ENCODE measurements at regions not wholly inside any gene's neighbourhood (a gene's known extent, or its start where the extent isn't known, plus 50 kb on each side); places are given as distances from the start of the nearest gene placed in this dataset.
"Not testable (repeated sequence)": the region's sequence is repeated elsewhere in the genome, so short reads cannot be mapped to it uniquely, and the experiment has no call there.

- no peak overlapping the region for H3K4me3 ChIP-seq (ENCODE audit: low read depth, low read length)
- H3K79me2 ChIP-seq, result no peaks in the 10 kb centered on the region
- H3K27me3 ChIP-seq (ENCODE audit: control insufficient read depth, insufficient read depth, low read length), result no peaks in the 10 kb centered on the region
- no peaks in the 10 kb centered on the region for H3K4me1 ChIP-seq
- no peaks in the 10 kb centered on the region for H3K9me3 ChIP-seq (ENCODE audit: control insufficient read depth, low read length)
- H3K36me3 ChIP-seq (ENCODE audit: control insufficient read depth, insufficient read depth, low read length), result no peaks in the 10 kb centered on the region
- TF ChIP-seq CTCF (IDR thresholded peaks at IDR 0.05), result no peak
- no peak overlapping the region for H2AFZ ChIP-seq
- no peak overlapping the region for H3K4me2 ChIP-seq (ENCODE audit: low read length)
- no peak overlapping the region for H3K27ac ChIP-seq
- H3K9ac ChIP-seq, result no peak overlapping the region
These were observed 179.0 kb upstream of the KRR1 start for GRCh38 chr12:75690296-75690955.

GRCh38 chr12:75686233-75686632 is 174.8 kb upstream of the KRR1 start:
- not testable (repeated sequence) for H3K4me1 ChIP-seq; H3K9me3 ChIP-seq (ENCODE audit: control insufficient read depth, low read length); H3K36me3 ChIP-seq (ENCODE audit: control insufficient read depth, insufficient read depth, low read length); H3K4me2 ChIP-seq (ENCODE audit: low read length); H3K4me3 ChIP-seq (ENCODE audit: low read depth, low read length); H3K27ac ChIP-seq; H3K27me3 ChIP-seq (ENCODE audit: control insufficient read depth, insufficient read depth, low read length); H2AFZ ChIP-seq; H3K9ac ChIP-seq; H3K79me2 ChIP-seq

GRCh38 chr12:75685617-75686225 is 174.3 kb upstream of the KRR1 start:
- Histone ChIP-seq H3K36me3 (ENCODE audit: control insufficient read depth, insufficient read depth, low read length) (no peaks in the 10 kb centered on the region), H3K9me3 (ENCODE audit: control insufficient read depth, low read length) (no peaks in the 10 kb centered on the region), H3K4me3 (ENCODE audit: low read depth, low read length) (no peak overlapping the region), H3K4me2 (ENCODE audit: low read length) (no peak overlapping the region), H3K27ac (no peak overlapping the region), H3K4me1 (no peaks in the 10 kb centered on the region), H3K79me2 (no peaks in the 10 kb centered on the region), H2AFZ (no peak overlapping the region), H3K27me3 (ENCODE audit: control insufficient read depth, insufficient read depth, low read length) (no peaks in the 10 kb centered on the region), H3K9ac (no peak overlapping the region)
- TF ChIP-seq CTCF (IDR thresholded peaks at IDR 0.05), result no peak

GRCh38 chr12:75684678-75685616 is 173.5 kb upstream of the KRR1 start:
- H3K27me3 ChIP-seq (ENCODE audit: control insufficient read depth, insufficient read depth, low read length), result no peaks in the 10 kb centered on the region
- no peak overlapping the region for H3K4me2 ChIP-seq (ENCODE audit: low read length)
- H2AFZ ChIP-seq, result no peak overlapping the region
- no peaks in the 10 kb centered on the region for H3K36me3 ChIP-seq (ENCODE audit: control insufficient read depth, insufficient read depth, low read length)
- TF ChIP-seq CTCF (IDR thresholded peaks at IDR 0.05), result no peak
- H3K27ac ChIP-seq, result no peak overlapping the region
- no peaks in the 10 kb centered on the region for H3K9me3 ChIP-seq (ENCODE audit: control insufficient read depth, low read length)
- no peaks in the 10 kb centered on the region for H3K79me2 ChIP-seq
- H3K4me3 ChIP-seq (ENCODE audit: low read depth, low read length), result no peak overlapping the region
- H3K4me1 ChIP-seq, result no peaks in the 10 kb centered on the region
- H3K9ac ChIP-seq, result no peak overlapping the region

GRCh38 chr12:75683995-75684586 is 172.7 kb upstream of the KRR1 start:
- not testable (repeated sequence) for H3K4me2 ChIP-seq (ENCODE audit: low read length); H3K27me3 ChIP-seq (ENCODE audit: control insufficient read depth, insufficient read depth, low read length); H2AFZ ChIP-seq; H3K36me3 ChIP-seq (ENCODE audit: control insufficient read depth, insufficient read depth, low read length); H3K27ac ChIP-seq; H3K4me1 ChIP-seq; H3K4me3 ChIP-seq (ENCODE audit: low read depth, low read length); H3K9ac ChIP-seq; H3K9me3 ChIP-seq (ENCODE audit: control insufficient read depth, low read length); H3K79me2 ChIP-seq
